IMR-90 (cell line): ENCODE measurements at regions not wholly inside any gene's neighbourhood (a gene's known extent, or its start where the extent isn't known, plus 50 kb on each side); places are given as distances from the start of the nearest gene placed in this dataset.

Experiments used
- ATAC-seq: fragments of 200-7000 bp; cut with Tn5 transposase; 2 replicates; pipeline ENCODE4 v1.9.1; 2020; ENCODE audit warnings: low read depth, mild to moderate bottlenecking, moderate library complexity
- BruUV-seq: library from RNA; stranded (reverse); fragments of 400-500 nt; replicated peaks from 2 replicates; lab custom pipeline; 2021; lab: Mats Ljungman, UMichigan
- CTCF ChIA-PET: fragments of 300-600 bp; formaldehyde crosslinking; extraction: SDS; loops from one replicate; lab custom pipeline; 2021; ENCODE audit warnings: antibody characterized with exemption; lab: Yijun Ruan, JAX
- POLR2A ChIA-PET: fragments of 300-600 bp; sonication (Branson Sonifier 250); formaldehyde crosslinking; loops from one replicate; lab custom pipeline; 2022; ENCODE audit warnings: antibody characterized with exemption; ENCODE audit not compliant: unreplicated experiment; lab: Charles Lee
- DNase-seq: peaks from one replicate; pipeline ENCODE4 v3.0.0; 2013
- H2AFZ ChIP-seq: replicated peaks from 2 replicates; pipeline ENCODE3; 2013; ENCODE audit warnings: low read length, mild to moderate bottlenecking; ENCODE audit not compliant: poor library complexity
- H2AK5ac ChIP-seq: 2 replicates; pipeline ENCODE4 v1.6.1; 2013; ENCODE audit warnings: low read depth, low read length, inconsistent platforms
- H2AK9ac ChIP-seq: replicated peaks from 2 replicates; pipeline ENCODE3; 2013; ENCODE audit warnings: mild to moderate bottlenecking, low read depth, low read length, moderate library complexity; ENCODE audit not compliant: poor library complexity
- H2BK120ac ChIP-seq: 2 replicates; pipeline ENCODE4 v1.6.1; 2013; ENCODE audit warnings: low read depth, low read length, inconsistent platforms
- H2BK15ac ChIP-seq: 3 replicates; pipeline ENCODE4 v1.6.1; 2013; ENCODE audit warnings: low read depth, low read length, inconsistent platforms
- H2BK20ac ChIP-seq: 2 replicates; pipeline ENCODE4 v1.6.1; 2013; ENCODE audit warnings: low read depth, mild to moderate bottlenecking, inconsistent platforms, low read length, moderate library complexity
- H2BK5ac ChIP-seq: 2 replicates; pipeline ENCODE4 v1.6.1; 2013; ENCODE audit warnings: mild to moderate bottlenecking, low read depth, low read length, inconsistent platforms; ENCODE audit not compliant: poor library complexity, severe bottlenecking
- H3K14ac ChIP-seq: replicated peaks from 2 replicates; pipeline ENCODE4 v1.6.1; 2013; ENCODE audit warnings: low read depth, low read length, inconsistent platforms
- H3K18ac ChIP-seq: 2 replicates; pipeline ENCODE4 v1.6.1; 2013; ENCODE audit warnings: low read depth, low read length, control low read depth
- H3K23ac ChIP-seq: 2 replicates; pipeline ENCODE4 v1.6.1; 2013; ENCODE audit warnings: low read depth, low read length, inconsistent platforms
- H3K27ac ChIP-seq: 2 replicates; pipeline ENCODE4 v1.5.1; 2013; ENCODE audit warnings: mild to moderate bottlenecking, control low read depth, low read length; ENCODE audit not compliant: insufficient read depth
- H3K27me3 ChIP-seq: 2 replicates; pipeline ENCODE4 v1.6.1; 2013; ENCODE audit warnings: low read length; ENCODE audit not compliant: control insufficient read depth, insufficient read depth
- H3K36me3 ChIP-seq: 2 replicates; pipeline ENCODE4 v1.6.1; 2013; ENCODE audit warnings: low read length, mixed read lengths; ENCODE audit not compliant: control insufficient read depth, insufficient read depth
- H3K4ac ChIP-seq: 2 replicates; pipeline ENCODE4 v1.6.1; 2013; ENCODE audit warnings: low read depth, low read length, inconsistent platforms
- H3K4me1 ChIP-seq: 2 replicates; pipeline ENCODE4 v1.6.1; 2013; ENCODE audit warnings: low read length, mixed read lengths; ENCODE audit not compliant: control insufficient read depth, insufficient read depth
- H3K4me2 ChIP-seq: 2 replicates; pipeline ENCODE4 v1.6.1; 2013; ENCODE audit warnings: low read depth, mild to moderate bottlenecking, control low read depth, low read length, moderate library complexity
- H3K4me3 ChIP-seq: 2 replicates; pipeline ENCODE4 v1.5.1; 2013; ENCODE audit warnings: low read depth, mild to moderate bottlenecking, control low read depth, low read length, moderate library complexity; ENCODE audit not compliant: insufficient read depth
- H3K56ac ChIP-seq: 2 replicates; pipeline ENCODE4 v1.6.1; 2013; ENCODE audit warnings: low read length, inconsistent platforms; ENCODE audit not compliant: insufficient read depth; ENCODE audit errors: extremely low read depth
- H3K79me1 ChIP-seq, 2 experiments: 2 replicates each; pipeline ENCODE4 v1.6.1; 2013; ENCODE audit warnings: low read length in 2 of 2, inconsistent platforms in 1 of 2, low read depth in 1 of 2
- H3K9ac ChIP-seq: 2 replicates; pipeline ENCODE4 v1.6.1; 2013; ENCODE audit warnings: low read depth, low read length, control low read depth
- H3K9me1 ChIP-seq: 2 replicates; pipeline ENCODE4 v1.6.1; 2013; ENCODE audit warnings: low read length, inconsistent platforms; ENCODE audit not compliant: insufficient read depth
- H3K9me3 ChIP-seq: 2 replicates; pipeline ENCODE4 v1.6.1; 2013; ENCODE audit warnings: low read length; ENCODE audit not compliant: control insufficient read depth, insufficient read depth
- H4K20me1 ChIP-seq: 2 replicates; pipeline ENCODE4 v1.6.1; 2013; ENCODE audit warnings: low read length, inconsistent platforms; ENCODE audit not compliant: insufficient read depth
- H4K5ac ChIP-seq: 2 replicates; pipeline ENCODE4 v1.6.1; 2013; ENCODE audit warnings: mild to moderate bottlenecking, low read depth, low read length, control low read depth
- H4K8ac ChIP-seq, 2 experiments: 2 replicates each; pipeline ENCODE4 v1.6.1; 2013; ENCODE audit warnings: low read depth in 2 of 2, low read length in 2 of 2, control low read depth in 1 of 2, inconsistent platforms in 1 of 2
- H4K91ac ChIP-seq: 2 replicates; pipeline ENCODE4 v1.6.1; 2013; ENCODE audit warnings: low read depth, low read length, inconsistent platforms; ENCODE audit not compliant: insufficient read depth
- BHLHE40 ChIP-seq: fragments of 150-350 bp; IDR thresholded peaks from 2 replicates; pipeline ENCODE4 v1.6.1; 2016; ENCODE audit warnings: mild to moderate bottlenecking, low read depth, low read length
- CHD1 ChIP-seq: IDR thresholded peaks from 2 replicates; pipeline ENCODE4 v1.6.1; 2012; ENCODE audit warnings: low read depth, low read length, improper control_type of control experiment
- FOS ChIP-seq: fragments of 150-350 bp; IDR thresholded peaks from 2 replicates; pipeline ENCODE4 v1.6.1; 2016; ENCODE audit warnings: low read depth, low read length
- MAFK ChIP-seq: IDR thresholded peaks from 2 replicates; pipeline ENCODE4 v1.6.1; 2012; ENCODE audit warnings: low read depth, low read length, improper control_type of control experiment
- MAZ ChIP-seq: IDR thresholded peaks from 2 replicates; pipeline ENCODE4 v1.6.1; 2012; ENCODE audit warnings: low read depth, mild to moderate bottlenecking, low read length, improper control_type of control experiment, moderate library complexity, borderline replicate concordance
- MXI1 ChIP-seq: IDR thresholded peaks from 2 replicates; pipeline ENCODE4 v1.6.1; 2012; ENCODE audit warnings: low read depth, mild to moderate bottlenecking, low read length, moderate library complexity, borderline replicate concordance
- NFE2L2 ChIP-seq: fragments of 150-350 bp; IDR thresholded peaks from 2 replicates; pipeline ENCODE4 v1.6.1; 2016; ENCODE audit warnings: low read depth, mild to moderate bottlenecking, low read length
- POLR2A ChIP-seq: IDR thresholded peaks from 2 replicates; pipeline ENCODE4 v1.6.1; 2012; ENCODE audit warnings: mild to moderate bottlenecking, low read depth, low read length
- RAD21 ChIP-seq: IDR thresholded peaks from 2 replicates; pipeline ENCODE4 v1.6.1; 2012; ENCODE audit warnings: low read length, improper control_type of control experiment
- RCOR1 ChIP-seq: IDR thresholded peaks from 2 replicates; pipeline ENCODE4 v1.6.1; 2012; ENCODE audit warnings: mild to moderate bottlenecking, low read length, improper control_type of control experiment; ENCODE audit not compliant: insufficient replicate concordance
- RFX5 ChIP-seq: IDR thresholded peaks from 2 replicates; pipeline ENCODE4 v1.8.0; 2012; ENCODE audit warnings: low read depth, mild to moderate bottlenecking, low read length, moderate library complexity
- SMC3 ChIP-seq: fragments of 150-350 bp; IDR thresholded peaks from 2 replicates; pipeline ENCODE4 v1.6.1; 2016; ENCODE audit warnings: low read depth, mild to moderate bottlenecking, antibody characterized with exemption, low read length, moderate library complexity
- WGBS, 2 experiments: methylation state at CpG; one replicate each; pipeline versions ENCODE4 v1.1.5 to v1.1.7; 2013; ENCODE audit warnings: missing lambda C conversion rate in 2 of 2; ENCODE audit not compliant: insufficient read length in 1 of 2; ENCODE audit errors: extremely low coverage in 2 of 2; 5-methylcytosine and 5-hydroxymethylcytosine counted together
- dilution Hi-C: fragments of 300-500 bp; cut with HindIII; formaldehyde crosslinking; loops from one replicate; pipeline ENCODE4 v1.14.3; 2018; ENCODE audit warnings: low sequenced_read_pairs; ENCODE audit not compliant: unreplicated experiment
- in situ Hi-C: fragments of 300-500 bp; cut with MboI; formaldehyde crosslinking; loops from 3 replicates; pipeline ENCODE4 v1.14.3; 2019; ENCODE audit warnings: low sequenced_read_pairs, inconsistent platforms, mixed read lengths
- intact Hi-C: fragments of 100-400 bp; cut with micrococcal nuclease; formaldehyde crosslinking; loops from 2 replicates; pipeline ENCODE4 v1.10.0; 2022
- TF ChIP-seq, protein P1 (sequence below): fragments of 150-350 bp; IDR thresholded peaks from 2 replicates; pipeline ENCODE4 v1.6.1; 2017; ENCODE audit warnings: mild to moderate bottlenecking, antibody characterized with exemption, low read length, low read depth
- TF ChIP-seq, protein P2 (sequence below): conservative IDR thresholded peaks from 2 replicates; pipeline ENCODE4 v1.5.1; 2012; ENCODE audit warnings: mild to moderate bottlenecking, low read depth, low read length, improper control_type of control experiment
- TF ChIP-seq, protein P3 (sequence below): fragments of 150-350 bp; IDR thresholded peaks from 2 replicates; pipeline ENCODE4 v1.6.1; 2016; ENCODE audit warnings: low read depth, mild to moderate bottlenecking, low read length, moderate library complexity, borderline replicate concordance

DNA sequence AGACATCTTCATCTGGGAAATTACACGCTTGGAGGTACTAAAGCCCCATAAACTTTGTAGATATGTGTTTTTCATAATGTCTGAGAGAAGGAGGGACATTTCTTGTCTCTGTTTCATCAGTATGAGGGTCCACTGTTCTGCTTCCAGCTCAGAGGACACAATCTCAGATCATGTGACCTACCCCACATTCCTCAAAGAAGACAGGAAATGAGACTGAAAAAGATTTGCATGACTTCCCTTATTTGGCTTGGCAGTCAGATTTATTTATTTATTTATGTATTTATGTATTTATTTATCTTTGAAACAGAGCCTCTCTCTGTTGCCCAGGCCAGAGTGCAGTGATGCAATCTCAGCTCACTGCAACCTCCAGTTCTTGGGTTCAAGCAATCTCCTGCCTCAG, 463.7 kb upstream of the RGPD4 start:
- Histone ChIP-seq H2BK5ac (no peak overlapping the region), H4K8ac (no peak overlapping the region), H2AFZ (no peak overlapping the region), H2BK20ac (no peak overlapping the region), H3K27ac (no peak overlapping the region), H3K23ac (no peak overlapping the region), H3K9me1 (no peaks in the 10 kb centered on the region), H3K9me3 (peaks cover 5% of the 10 kb centered on the region; the same call in 1 of the 2 replicates), H3K27me3 (no peaks in the 10 kb centered on the region), H2AK9ac (no peak overlapping the region), H2BK120ac (no peak overlapping the region), H3K4ac (no peak overlapping the region), H2AK5ac (no peak overlapping the region), H3K9ac (no peak overlapping the region), H3K36me3 (no peaks in the 10 kb centered on the region), H4K5ac (no peak overlapping the region), H4K91ac (no peak overlapping the region), H3K18ac (no peak overlapping the region), H3K4me1 (no peaks in the 10 kb centered on the region), H3K56ac (no peak overlapping the region), H4K20me1 (no peaks in the 10 kb centered on the region), H3K4me2 (no peak overlapping the region), H3K14ac (no peak overlapping the region), H2BK15ac (no peak overlapping the region), H3K4me3 (no peak overlapping the region), H3K79me1 (no peaks in the 10 kb centered on the region)
- BruUV-seq: no TSS peak
- WGBS, 2 experiments: no CpG with 5 or more reads among the region's 1 CpG
- DNase-seq: no peak
- ChIA-PET POLR2A (no interaction called here), CTCF (no interaction called here)
- TF ChIP-seq SMC3 (no peak), MAFK (no peak), MXI1 (no peak), MAZ (no peak), POLR2A (no peak), NFE2L2 (no peak), CHD1 (no peak), FOS (no peak), RAD21 (no peak), RFX5 (no peak), RCOR1 (no peak), BHLHE40 (no peak)
- TF ChIP-seq, protein P1, sequence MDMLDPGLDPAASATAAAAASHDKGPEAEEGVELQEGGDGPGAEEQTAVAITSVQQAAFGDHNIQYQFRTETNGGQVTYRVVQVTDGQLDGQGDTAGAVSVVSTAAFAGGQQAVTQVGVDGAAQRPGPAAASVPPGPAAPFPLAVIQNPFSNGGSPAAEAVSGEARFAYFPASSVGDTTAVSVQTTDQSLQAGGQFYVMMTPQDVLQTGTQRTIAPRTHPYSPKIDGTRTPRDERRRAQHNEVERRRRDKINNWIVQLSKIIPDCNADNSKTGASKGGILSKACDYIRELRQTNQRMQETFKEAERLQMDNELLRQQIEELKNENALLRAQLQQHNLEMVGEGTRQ: no peak
- TF ChIP-seq, protein P2, sequence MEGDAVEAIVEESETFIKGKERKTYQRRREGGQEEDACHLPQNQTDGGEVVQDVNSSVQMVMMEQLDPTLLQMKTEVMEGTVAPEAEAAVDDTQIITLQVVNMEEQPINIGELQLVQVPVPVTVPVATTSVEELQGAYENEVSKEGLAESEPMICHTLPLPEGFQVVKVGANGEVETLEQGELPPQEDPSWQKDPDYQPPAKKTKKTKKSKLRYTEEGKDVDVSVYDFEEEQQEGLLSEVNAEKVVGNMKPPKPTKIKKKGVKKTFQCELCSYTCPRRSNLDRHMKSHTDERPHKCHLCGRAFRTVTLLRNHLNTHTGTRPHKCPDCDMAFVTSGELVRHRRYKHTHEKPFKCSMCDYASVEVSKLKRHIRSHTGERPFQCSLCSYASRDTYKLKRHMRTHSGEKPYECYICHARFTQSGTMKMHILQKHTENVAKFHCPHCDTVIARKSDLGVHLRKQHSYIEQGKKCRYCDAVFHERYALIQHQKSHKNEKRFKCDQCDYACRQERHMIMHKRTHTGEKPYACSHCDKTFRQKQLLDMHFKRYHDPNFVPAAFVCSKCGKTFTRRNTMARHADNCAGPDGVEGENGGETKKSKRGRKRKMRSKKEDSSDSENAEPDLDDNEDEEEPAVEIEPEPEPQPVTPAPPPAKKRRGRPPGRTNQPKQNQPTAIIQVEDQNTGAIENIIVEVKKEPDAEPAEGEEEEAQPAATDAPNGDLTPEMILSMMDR: no peak
- TF ChIP-seq, protein P3, sequence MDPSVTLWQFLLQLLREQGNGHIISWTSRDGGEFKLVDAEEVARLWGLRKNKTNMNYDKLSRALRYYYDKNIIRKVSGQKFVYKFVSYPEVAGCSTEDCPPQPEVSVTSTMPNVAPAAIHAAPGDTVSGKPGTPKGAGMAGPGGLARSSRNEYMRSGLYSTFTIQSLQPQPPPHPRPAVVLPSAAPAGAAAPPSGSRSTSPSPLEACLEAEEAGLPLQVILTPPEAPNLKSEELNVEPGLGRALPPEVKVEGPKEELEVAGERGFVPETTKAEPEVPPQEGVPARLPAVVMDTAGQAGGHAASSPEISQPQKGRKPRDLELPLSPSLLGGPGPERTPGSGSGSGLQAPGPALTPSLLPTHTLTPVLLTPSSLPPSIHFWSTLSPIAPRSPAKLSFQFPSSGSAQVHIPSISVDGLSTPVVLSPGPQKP: no peak
- in situ Hi-C loops (no loop called here), dilution Hi-C loops (no loop called here), intact Hi-C loops (no loop called here)
- ATAC-seq: no peak
